SK-N-MC (cell line): ENCODE measurements at regions not wholly inside any gene's neighbourhood (a gene's known extent, or its start where the extent isn't known, plus 50 kb on each side); places are given as distances from the start of the nearest gene placed in this dataset.

Experiments
- FOXP2 ChIP-seq: optimal IDR thresholded peaks from 2 replicates; pipeline ENCODE3; 2011; ENCODE audit warnings: mild to moderate bottlenecking, moderate library complexity; ENCODE audit not compliant: insufficient read depth; ENCODE audit errors: extremely low read length, control extremely low read depth
- POLR2AphosphoS5 ChIP-seq: IDR thresholded peaks from 2 replicates; pipeline ENCODE4 v1.6.1; 2012; ENCODE audit warnings: mild to moderate bottlenecking, low read depth, low read length, borderline replicate concordance

DNA sequence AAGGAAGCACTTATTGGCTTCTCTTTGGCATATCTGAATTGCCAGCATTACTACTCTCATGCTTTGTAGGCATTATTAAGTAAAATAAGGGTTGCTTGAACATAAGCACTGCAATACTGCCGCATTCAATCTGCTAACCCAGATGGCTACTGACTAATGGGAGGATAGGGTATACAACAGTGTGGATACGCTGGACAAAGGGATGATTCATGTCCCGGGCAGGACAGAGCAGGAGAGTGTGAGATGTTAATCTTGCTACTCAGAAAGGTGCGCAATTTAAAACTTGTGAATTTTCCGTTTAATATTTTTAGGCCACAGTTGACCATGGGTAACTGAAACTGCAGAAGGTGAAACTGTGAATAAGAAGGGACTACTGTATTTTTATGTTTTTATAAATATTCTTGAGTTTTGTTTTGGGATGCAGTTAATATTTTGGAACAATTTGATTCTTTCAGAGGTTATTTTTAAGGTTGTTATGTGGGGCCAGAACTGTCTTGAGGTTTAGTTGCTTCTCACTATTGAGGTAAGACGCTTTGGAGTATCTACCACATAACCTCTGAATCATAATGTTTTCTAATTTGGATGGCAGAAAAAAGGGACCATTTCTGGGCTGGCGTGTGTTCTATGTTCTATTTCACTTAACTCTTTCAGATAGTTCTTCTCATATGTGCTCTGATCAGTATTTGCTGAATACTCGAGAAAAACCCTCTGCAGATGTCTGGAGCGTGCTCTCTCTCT, 75.7 kb upstream of the SYPL1 start:
- TF ChIP-seq POLR2AphosphoS5 (no peak), FOXP2 (no peak)
